ENCODE measurements at regions not wholly inside any gene's neighbourhood (a gene's known extent, or its start where the extent isn't known, plus 50 kb on each side); places are given as distances from the start of the nearest gene placed in this dataset.
A peak's percentile ranks its signal among the peaks of the same experiment; 100 is the strongest.

GRCh38 chr18:2331491-2331890 is 239.8 kb downstream of the METTL4 start:
- no peak for TF ChIP-seq CTCF (conservative IDR thresholded peaks at IDR 0.05)
- no peaks in the 10 kb centered on the region for H3K27me3 Mint-ChIP-seq (ENCODE audit: insufficient read depth)
- no peak overlapping the region for H3K9ac ChIP-seq (ENCODE audit: extremely low read depth, low read length, poor library complexity, severe bottlenecking)
- WGBS, 2 experiments (ENCODE audit: insufficient coverage in 1 of 2, insufficient read length in 1 of 2) = 91 to 100% methylated on average over 2 of the region's 4 CpGs
- no peaks in the 10 kb centered on the region for H3K9me3 Mint-ChIP-seq
- no peaks in the 10 kb centered on the region for H3K36me3 Mint-ChIP-seq (ENCODE audit: low read depth)
- H3K4me3 Mint-ChIP-seq = no peak overlapping the region
- H3K36me3 ChIP-seq (ENCODE audit: control insufficient read depth, insufficient read depth, low read length) = no peaks in the 10 kb centered on the region
- no peaks in the 10 kb centered on the region for H3K9me3 ChIP-seq (ENCODE audit: control insufficient read depth, low read length)
- H3K27ac Mint-ChIP-seq = peak overlapping the region; percentile 32
- H3K27me3 ChIP-seq (ENCODE audit: control insufficient read depth, insufficient read depth, low read length, poor library complexity, severe bottlenecking) = no peaks in the 10 kb centered on the region
- H3K27ac ChIP-seq (ENCODE audit: low read depth, low read length) = no peak overlapping the region
- H3K4me1 ChIP-seq (ENCODE audit: control insufficient read depth, insufficient read depth, low read length) = peaks cover 15% of the 10 kb centered on the region
- H3K4me3 ChIP-seq (ENCODE audit: low read length) = no peak overlapping the region
- no peak for DNase-seq
- peaks cover 50% of the 10 kb centered on the region for H3K4me1 Mint-ChIP-seq

DNA sequence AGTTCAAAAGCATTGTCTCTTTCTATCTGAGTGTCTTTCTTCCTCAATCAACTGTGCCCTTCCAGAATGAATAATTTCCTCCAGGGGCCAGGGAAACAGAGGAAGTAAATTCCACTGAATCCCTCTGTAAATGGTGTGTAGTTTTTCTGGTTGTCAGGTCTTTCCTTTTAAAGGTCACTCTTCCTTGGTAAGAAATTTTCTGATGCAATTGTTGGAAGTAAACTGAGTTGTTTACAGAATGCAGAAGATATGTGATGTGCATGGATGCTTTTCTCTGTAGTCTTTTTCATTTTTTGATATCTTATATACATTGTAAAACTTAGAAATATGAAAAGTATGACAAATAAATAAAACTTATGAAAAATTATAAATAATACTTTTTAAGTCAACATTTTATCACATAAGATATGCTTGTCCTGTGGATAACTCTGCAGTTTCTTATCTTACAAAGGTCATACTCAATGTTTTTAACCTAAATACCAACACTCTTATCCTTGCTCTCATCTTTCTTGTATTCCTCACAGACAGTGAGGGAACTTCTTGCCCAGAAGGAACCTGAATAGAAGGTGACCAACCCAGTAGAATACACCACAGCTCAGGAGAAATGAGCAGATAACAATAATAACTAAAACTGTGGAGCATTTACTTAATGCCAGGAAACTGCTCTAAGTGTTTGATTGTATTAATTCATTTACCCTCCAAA is 234.5 kb downstream of the METTL4 start:
- Mint-ChIP-seq H3K4me1 (peaks cover 16% of the 10 kb centered on the region), H3K9me3 (peaks cover 3% of the 10 kb centered on the region), H3K27me3 (ENCODE audit: insufficient read depth) (no peaks in the 10 kb centered on the region), H3K36me3 (ENCODE audit: low read depth) (no peaks in the 10 kb centered on the region), H3K4me3 (no peak overlapping the region), H3K27ac (no peak overlapping the region)
- H3K4me1 ChIP-seq (ENCODE audit: control insufficient read depth, insufficient read depth, low read length) = peaks cover 4% of the 10 kb centered on the region
- H3K9me3 ChIP-seq (ENCODE audit: control insufficient read depth, low read length) = peaks cover 30% of the 10 kb centered on the region
- H3K27me3 ChIP-seq (ENCODE audit: control insufficient read depth, insufficient read depth, low read length, poor library complexity, severe bottlenecking) = no peaks in the 10 kb centered on the region
- H3K4me3 ChIP-seq (ENCODE audit: low read length) = no peak overlapping the region
- no peak overlapping the region for H3K27ac ChIP-seq (ENCODE audit: low read depth, low read length)
- H3K9ac ChIP-seq (ENCODE audit: extremely low read depth, low read length, poor library complexity, severe bottlenecking) = no peak overlapping the region
- TF ChIP-seq CTCF (conservative IDR thresholded peaks at IDR 0.05) = no peak
- no peaks in the 10 kb centered on the region for H3K36me3 ChIP-seq (ENCODE audit: control insufficient read depth, insufficient read depth, low read length)
- no peak for DNase-seq

DNA sequence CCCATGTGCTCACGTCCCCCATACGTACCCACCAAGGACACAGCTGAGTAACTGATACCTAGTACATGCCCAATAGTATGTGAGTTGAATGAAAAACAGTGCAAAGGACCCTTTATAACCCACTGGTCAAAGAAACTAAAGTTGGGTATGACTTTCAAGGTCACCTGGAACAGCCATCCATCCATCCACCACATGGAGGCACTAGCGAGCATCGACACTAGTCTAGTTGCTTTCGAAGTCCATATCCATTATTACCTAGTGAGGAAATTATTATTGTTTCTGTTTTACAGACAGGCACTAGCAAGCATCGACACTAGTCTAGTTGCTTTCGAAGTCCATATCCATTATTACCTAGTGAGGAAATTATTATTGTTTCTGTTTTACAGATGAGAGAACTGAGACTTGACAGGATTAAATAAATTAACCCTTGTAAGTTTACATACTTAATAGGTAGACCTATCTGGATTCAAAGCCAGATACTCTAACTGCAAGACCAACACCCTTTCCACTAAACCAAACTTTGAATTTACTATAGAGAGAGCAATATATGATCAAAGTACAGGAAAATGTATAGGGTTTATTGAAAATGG is 233.7 kb downstream of the METTL4 start:
- peaks cover 4% of the 10 kb centered on the region for H3K9me3 Mint-ChIP-seq

More for the DNA sequence above, 233.7 kb downstream of the METTL4 start:
- no peak overlapping the region for H3K4me3 Mint-ChIP-seq
- no peak overlapping the region for H3K9ac ChIP-seq (ENCODE audit: extremely low read depth, low read length, poor library complexity, severe bottlenecking)
- H3K36me3 ChIP-seq (ENCODE audit: control insufficient read depth, insufficient read depth, low read length) = no peaks in the 10 kb centered on the region
- H3K27me3 ChIP-seq (ENCODE audit: control insufficient read depth, insufficient read depth, low read length, poor library complexity, severe bottlenecking) = no peaks in the 10 kb centered on the region
- H3K36me3 Mint-ChIP-seq (ENCODE audit: low read depth) = no peaks in the 10 kb centered on the region
- no peak overlapping the region for H3K27ac Mint-ChIP-seq
- peaks cover 8% of the 10 kb centered on the region for H3K4me1 Mint-ChIP-seq
- peak; percentile 85 for DNase-seq
- H3K4me1 ChIP-seq (ENCODE audit: control insufficient read depth, insufficient read depth, low read length) = no peaks in the 10 kb centered on the region
- no peaks in the 10 kb centered on the region for H3K27me3 Mint-ChIP-seq (ENCODE audit: insufficient read depth)
- H3K27ac ChIP-seq (ENCODE audit: low read depth, low read length) = no peak overlapping the region
- peak; percentile 84 for TF ChIP-seq CTCF (conservative IDR thresholded peaks at IDR 0.05)
- 74 to 93% methylated on average over 2 to 7 of the region's 7 CpGs for WGBS, 2 experiments (ENCODE audit: insufficient coverage in 1 of 2, insufficient read length in 1 of 2)
- no peak overlapping the region for H3K4me3 ChIP-seq (ENCODE audit: low read length)
- peaks cover 35% of the 10 kb centered on the region for H3K9me3 ChIP-seq (ENCODE audit: control insufficient read depth, low read length)
